NT2/D1 (cell line): ENCODE measurements at regions not wholly inside any gene's neighbourhood (a gene's known extent, or its start where the extent isn't known, plus 50 kb on each side); places are given as distances from the start of the nearest gene placed in this dataset.

Experiments used
- SUZ12 ChIP-seq: IDR thresholded peaks from 2 replicates; pipeline ENCODE4 v1.6.1; 2011; ENCODE audit not compliant: insufficient read length, insufficient read depth; ENCODE audit errors: extremely low read depth
- YY1 ChIP-seq: IDR thresholded peaks from 2 replicates; pipeline ENCODE4 v1.6.1; 2011; ENCODE audit not compliant: insufficient read length, insufficient read depth

DNA sequence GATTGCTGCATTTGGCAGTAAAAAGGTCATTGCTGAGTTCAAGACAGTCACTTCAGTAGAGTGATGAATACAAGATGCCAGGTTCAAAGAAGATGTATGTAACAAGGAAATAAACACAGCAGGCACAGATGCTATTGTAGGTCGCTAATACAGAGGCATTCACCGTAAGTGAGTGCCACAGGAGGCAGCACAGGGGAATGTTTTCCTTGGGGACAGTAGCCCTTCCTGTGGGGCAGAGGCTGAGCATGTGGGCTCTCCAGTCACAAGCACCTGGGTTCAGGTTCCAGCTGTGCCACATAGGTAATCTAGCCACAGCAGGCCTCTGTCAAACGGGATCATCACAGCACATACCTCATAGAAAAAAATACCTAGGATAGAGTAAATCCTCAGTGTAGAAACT lies 86.3 kb downstream of the RSL24D1 start:
- TF ChIP-seq YY1 (no peak), SUZ12 (no peak)
